ENCODE measurements at regions not wholly inside any gene's neighbourhood (a gene's known extent, or its start where the extent isn't known, plus 50 kb on each side); places are given as distances from the start of the nearest gene placed in this dataset.
"Not testable (repeated sequence)": the region's sequence is repeated elsewhere in the genome, so short reads cannot be mapped to it uniquely, and the experiment has no call there.

- no peak overlapping the region for H3K4me3 ChIP-seq (ENCODE audit: low read depth, low read length)
- DNase-seq (ENCODE audit: low read depth), result peak; percentile 32
Measured at GRCh38 chr6:130494729-130495128, 128.9 kb downstream of the TMEM200A start.

GRCh38 chr6:130500693-130501092, 134.9 kb downstream of the TMEM200A start:
- no peak overlapping the region for H3K4me3 ChIP-seq (ENCODE audit: low read depth, low read length)
- DNase-seq (ENCODE audit: low read depth), result peak; percentile 64

- peak; percentile 72 for DNase-seq (ENCODE audit: low read depth)
- H3K4me3 ChIP-seq (ENCODE audit: low read depth, low read length), result no peak overlapping the region
Measured at GRCh38 chr6:130503146-130503545, 137.3 kb downstream of the TMEM200A start.

- DNase-seq (ENCODE audit: low read depth), result no peak
- H3K4me3 ChIP-seq (ENCODE audit: low read depth, low read length), result no peak overlapping the region
Measured at GRCh38 chr6:130505808-130506598, 140.2 kb downstream of the TMEM200A start.

- not testable (repeated sequence) for DNase-seq (ENCODE audit: low read depth); H3K4me3 ChIP-seq (ENCODE audit: low read depth, low read length)
Measured at GRCh38 chr6:130507005-130507665, 141.3 kb downstream of the TMEM200A start.

- H3K4me3 ChIP-seq (ENCODE audit: low read depth, low read length), result no peak overlapping the region
Measured at GRCh38 chr6:130507666-130508028, 141.8 kb downstream of the TMEM200A start.

GRCh38 chr6:130513770-130514169, 148.0 kb downstream of the TMEM200A start:
- H3K4me3 ChIP-seq (ENCODE audit: low read depth, low read length), result no peak overlapping the region
- peak; percentile 44 for DNase-seq (ENCODE audit: low read depth)

More at GRCh38 chr6:130507666-130508028, 141.8 kb downstream of the TMEM200A start:
- no peak for DNase-seq (ENCODE audit: low read depth)

GRCh38 chr6:130514712-130515111, 148.9 kb downstream of the TMEM200A start:
- no peak overlapping the region for H3K4me3 ChIP-seq (ENCODE audit: low read depth, low read length)
- no peak for DNase-seq (ENCODE audit: low read depth)

- DNase-seq (ENCODE audit: low read depth), result no peak
- no peak overlapping the region for H3K4me3 ChIP-seq (ENCODE audit: low read depth, low read length)
Measured at GRCh38 chr6:130515306-130515705, 149.5 kb downstream of the TMEM200A start.

GRCh38 chr6:130516604-130517003, 150.8 kb downstream of the TMEM200A start:
- DNase-seq (ENCODE audit: low read depth), result no peak
- H3K4me3 ChIP-seq (ENCODE audit: low read depth, low read length), result no peak overlapping the region

GRCh38 chr6:130517444-130517931, 151.7 kb downstream of the TMEM200A start:
- no peak overlapping the region for H3K4me3 ChIP-seq (ENCODE audit: low read depth, low read length)
- DNase-seq (ENCODE audit: low read depth), result no peak

- DNase-seq (ENCODE audit: low read depth), result no peak
- no peak overlapping the region for H3K4me3 ChIP-seq (ENCODE audit: low read depth, low read length)
Measured at GRCh38 chr6:130518588-130518987, 152.8 kb downstream of the TMEM200A start.

- no peak overlapping the region for H3K4me3 ChIP-seq (ENCODE audit: low read depth, low read length)
- DNase-seq (ENCODE audit: low read depth), result no peak
Measured at GRCh38 chr6:130520221-130520620, 154.4 kb downstream of the TMEM200A start.

GRCh38 chr6:130520801-130521200, 155.0 kb downstream of the TMEM200A start:
- DNase-seq (ENCODE audit: low read depth), result no peak
- H3K4me3 ChIP-seq (ENCODE audit: low read depth, low read length), result no peak overlapping the region

- no peak for DNase-seq (ENCODE audit: low read depth)
- H3K4me3 ChIP-seq (ENCODE audit: low read depth, low read length), result no peak overlapping the region
Measured at GRCh38 chr6:130524552-130524951, 158.7 kb downstream of the TMEM200A start.

GRCh38 chr6:130525408-130525807, 159.6 kb downstream of the TMEM200A start:
- no peak overlapping the region for H3K4me3 ChIP-seq (ENCODE audit: low read depth, low read length)
- no peak for DNase-seq (ENCODE audit: low read depth)

- no peak overlapping the region for H3K4me3 ChIP-seq (ENCODE audit: low read depth, low read length)
- DNase-seq (ENCODE audit: low read depth), result no peak
Measured at GRCh38 chr6:130526466-130526865, 160.6 kb downstream of the TMEM200A start.

- no peak for DNase-seq (ENCODE audit: low read depth)
- H3K4me3 ChIP-seq (ENCODE audit: low read depth, low read length), result no peak overlapping the region
Measured at GRCh38 chr6:130527173-130527572, 161.4 kb downstream of the TMEM200A start.

GRCh38 chr6:130529569-130530149, 163.8 kb downstream of the TMEM200A start:
- no peak overlapping the region for H3K4me3 ChIP-seq (ENCODE audit: low read depth, low read length)
- no peak for DNase-seq (ENCODE audit: low read depth)

- no peak for DNase-seq (ENCODE audit: low read depth)
- H3K4me3 ChIP-seq (ENCODE audit: low read depth, low read length), result no peak overlapping the region
Measured at GRCh38 chr6:130534627-130535026, 168.8 kb downstream of the TMEM200A start.

Data from skeletal muscle cell (primary cell).